Activated effector memory CD4-positive, alpha-beta T cell treated with anti-CD3 and anti-CD28 coated beads, Interleukin-2, amount 50 U/mL, for 16 hours (primary cell): ENCODE measurements at regions not wholly inside any gene's neighbourhood (a gene's known extent, or its start where the extent isn't known, plus 50 kb on each side); places are given as distances from the start of the nearest gene placed in this dataset.

ENCODE experiments used
- DNase-seq: peaks from one replicate; pipeline ENCODE4 v3.0.0-alpha.2; 2020

- no peak for DNase-seq
These were observed 152.8 kb upstream of the ANK2 start for GRCh38 chr4:112896609-112897190.

- no peak for DNase-seq
These were observed 151.9 kb upstream of the ANK2 start for GRCh38 chr4:112897543-112897942.

GRCh38 chr4:112898357-112899141 is 150.9 kb upstream of the ANK2 start:
- no peak for DNase-seq

- DNase-seq: no peak
These were observed 149.0 kb upstream of the ANK2 start for GRCh38 chr4:112900416-112900815.

GRCh38 chr4:112901962-112902411 is 147.5 kb upstream of the ANK2 start:
- no peak for DNase-seq

GRCh38 chr4:112905728-112906127 is 143.7 kb upstream of the ANK2 start:
- DNase-seq: no peak

- DNase-seq: no peak
These were observed 140.9 kb upstream of the ANK2 start for GRCh38 chr4:112908511-112908910.

- no peak for DNase-seq
These were observed 139.2 kb upstream of the ANK2 start for GRCh38 chr4:112910109-112910736.

- DNase-seq: no peak
These were observed 132.6 kb upstream of the ANK2 start for GRCh38 chr4:112916868-112917267.

GRCh38 chr4:112923516-112923915 is 125.9 kb upstream of the ANK2 start:
- no peak for DNase-seq

GRCh38 chr4:112926819-112927218 is 122.6 kb upstream of the ANK2 start:
- DNase-seq: no peak

GRCh38 chr4:112927544-112927943 is 121.9 kb upstream of the ANK2 start:
- DNase-seq: no peak

GRCh38 chr4:112931001-112931400 is 118.5 kb upstream of the ANK2 start:
- no peak for DNase-seq

- no peak for DNase-seq
These were observed 115.7 kb upstream of the ANK2 start for GRCh38 chr4:112933790-112934189.

- no peak for DNase-seq
These were observed 110.9 kb upstream of the ANK2 start for GRCh38 chr4:112938461-112939058.

- no peak for DNase-seq
These were observed 109.6 kb upstream of the ANK2 start for GRCh38 chr4:112939901-112940300.

GRCh38 chr4:112940336-112940735 is 109.1 kb upstream of the ANK2 start:
- no peak for DNase-seq

- DNase-seq: no peak
These were observed 107.4 kb upstream of the ANK2 start for GRCh38 chr4:112942077-112942476.

GRCh38 chr4:112942997-112943396 is 106.5 kb upstream of the ANK2 start:
- no peak for DNase-seq

- DNase-seq: no peak
These were observed 105.4 kb upstream of the ANK2 start for GRCh38 chr4:112944006-112944405.

- no peak for DNase-seq
These were observed 103.3 kb upstream of the ANK2 start for GRCh38 chr4:112946127-112946526.

- no peak for DNase-seq
These were observed 101.8 kb upstream of the ANK2 start for GRCh38 chr4:112947616-112948015.

GRCh38 chr4:112951362-112952312 is 97.8 kb upstream of the ANK2 start:
- no peak for DNase-seq
